HPDE6-E6E7 (cell line): ENCODE measurements at regions not wholly inside any gene's neighbourhood (a gene's known extent, or its start where the extent isn't known, plus 50 kb on each side); places are given as distances from the start of the nearest gene placed in this dataset.

Experiments used
- DNase-seq: peaks from one replicate; pipeline ENCODE4 v3.0.0; 2011; ENCODE audit warnings: missing footprints; ENCODE audit errors: extremely low spot score

DNA sequence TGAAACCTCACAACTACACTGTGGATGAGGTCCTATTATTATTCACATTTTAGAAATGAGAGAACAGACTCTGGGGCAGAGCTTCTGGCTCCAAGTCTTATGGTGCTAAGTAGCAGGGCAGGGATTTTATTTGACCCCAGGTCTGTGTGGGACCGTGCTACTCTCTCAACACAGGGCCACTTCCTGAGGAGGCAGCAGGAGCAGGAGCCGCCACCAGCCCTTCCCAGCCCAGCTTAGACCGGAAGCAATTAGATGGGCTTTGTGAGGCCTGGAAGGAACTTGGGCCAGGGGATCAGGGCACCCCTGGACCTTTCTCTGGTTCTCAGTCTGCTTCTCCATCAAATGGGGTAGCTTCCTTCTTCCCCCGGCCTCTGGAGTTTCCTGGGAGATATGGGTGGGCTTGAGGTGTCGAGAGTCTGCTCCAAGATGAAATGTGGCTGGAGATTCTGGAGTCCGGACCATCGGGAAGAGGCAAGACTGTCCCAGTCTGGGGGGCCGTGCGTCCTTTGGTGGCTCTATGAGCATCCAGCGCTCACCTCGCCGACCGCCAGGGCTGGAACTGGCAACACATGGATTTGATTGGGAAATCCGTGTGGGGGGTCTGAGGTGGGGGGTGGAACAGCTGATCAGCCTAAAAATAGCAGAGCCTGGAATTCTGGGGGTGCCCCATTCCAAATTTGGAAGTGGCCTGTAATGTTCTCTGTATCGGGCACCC lies 136.8 kb downstream of the FOXD2 start:
- no peak for DNase-seq

DNA sequence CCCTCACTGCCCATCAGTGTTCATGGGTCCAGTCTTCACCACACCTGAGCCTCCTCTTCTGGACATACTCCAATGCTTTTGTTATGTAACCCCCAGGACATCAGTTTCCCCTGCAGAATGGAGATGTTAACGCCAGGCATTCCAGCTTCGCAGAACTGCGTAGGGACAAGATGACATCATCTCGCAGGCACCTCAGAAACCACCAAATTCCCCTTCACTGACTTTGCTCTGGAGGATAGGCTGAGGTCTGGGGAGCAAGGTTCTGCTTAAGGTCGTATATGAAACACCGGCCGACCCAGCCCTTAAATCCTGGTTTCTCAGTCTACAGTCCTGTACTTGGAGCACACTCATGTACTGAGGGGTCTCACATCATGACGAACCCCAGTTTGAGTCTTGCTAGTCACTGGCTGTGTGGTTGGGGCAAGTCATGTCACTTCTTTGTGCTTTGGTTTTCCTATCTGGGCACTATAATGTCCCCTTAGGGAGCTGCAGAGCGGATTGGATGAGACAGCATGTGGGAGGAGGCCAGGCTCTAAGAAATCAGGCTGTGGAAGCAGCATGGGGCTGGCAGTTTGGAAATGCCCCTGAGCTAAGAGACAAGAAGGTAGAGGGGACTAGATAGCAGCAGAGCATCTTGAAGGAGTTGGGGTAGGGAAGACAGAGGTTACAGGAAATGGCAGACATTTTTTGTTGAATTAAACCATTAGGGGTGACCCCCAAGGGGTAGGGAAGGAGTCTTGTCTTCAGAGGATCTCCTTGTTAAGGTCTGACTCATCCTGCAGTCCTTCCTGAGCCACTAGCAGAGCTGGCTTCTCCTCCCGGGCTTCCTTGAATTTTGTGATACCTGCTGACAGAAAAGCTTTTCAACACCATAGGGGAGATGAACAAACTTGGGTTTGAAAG lies 138.3 kb downstream of the FOXD2 start:
- DNase-seq, result no peak

- no peak for DNase-seq
Observed at GRCh38 chr1:47576758-47577115, 138.9 kb downstream of the FOXD2 start.

DNA sequence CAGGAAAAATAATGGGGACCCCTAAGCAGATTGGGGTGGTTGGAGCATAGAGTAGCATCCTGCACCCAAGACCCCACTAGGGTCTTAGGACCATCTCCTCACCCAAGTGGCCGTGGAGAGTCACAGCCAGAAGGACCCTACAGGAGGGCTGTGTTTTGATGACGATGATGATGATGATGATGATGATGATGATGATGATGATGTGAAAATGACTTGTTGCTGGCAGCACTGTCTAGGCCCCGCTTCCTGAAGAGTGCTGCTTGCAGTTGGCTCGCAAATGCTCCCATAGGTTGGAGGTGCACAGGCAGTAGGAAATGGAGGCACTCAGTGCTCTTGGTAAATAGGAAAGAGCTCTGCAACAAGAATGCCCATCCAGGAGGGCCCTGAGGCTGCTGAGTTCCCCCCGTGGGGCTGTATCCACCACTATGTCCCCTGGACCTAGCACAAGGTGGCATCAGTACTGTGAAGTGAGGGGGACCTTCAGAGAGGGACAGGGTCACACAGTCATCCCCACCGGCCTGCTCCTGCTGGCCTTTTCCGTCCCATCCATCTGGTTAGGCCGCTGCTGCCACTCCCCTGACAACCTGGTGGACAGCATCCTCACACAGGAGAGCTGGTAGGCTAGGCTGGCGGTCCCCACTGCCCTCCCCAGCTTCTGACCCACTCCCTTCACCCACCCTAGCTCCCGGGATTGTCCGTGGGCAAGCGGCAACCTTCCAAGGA lies 139.6 kb downstream of the FOXD2 start:
- no peak for DNase-seq

- DNase-seq, result no peak
Observed at GRCh38 chr1:47578026-47578720, 140.3 kb downstream of the FOXD2 start.

GRCh38 chr1:47578721-47579419 lies 141.0 kb downstream of the FOXD2 start:
- DNase-seq, result no peak

- no peak for DNase-seq
Observed at GRCh38 chr1:47579809-47580208, 142.0 kb downstream of the FOXD2 start.

- DNase-seq, result no peak
Observed at GRCh38 chr1:47580451-47580995, 142.7 kb downstream of the FOXD2 start.

DNA sequence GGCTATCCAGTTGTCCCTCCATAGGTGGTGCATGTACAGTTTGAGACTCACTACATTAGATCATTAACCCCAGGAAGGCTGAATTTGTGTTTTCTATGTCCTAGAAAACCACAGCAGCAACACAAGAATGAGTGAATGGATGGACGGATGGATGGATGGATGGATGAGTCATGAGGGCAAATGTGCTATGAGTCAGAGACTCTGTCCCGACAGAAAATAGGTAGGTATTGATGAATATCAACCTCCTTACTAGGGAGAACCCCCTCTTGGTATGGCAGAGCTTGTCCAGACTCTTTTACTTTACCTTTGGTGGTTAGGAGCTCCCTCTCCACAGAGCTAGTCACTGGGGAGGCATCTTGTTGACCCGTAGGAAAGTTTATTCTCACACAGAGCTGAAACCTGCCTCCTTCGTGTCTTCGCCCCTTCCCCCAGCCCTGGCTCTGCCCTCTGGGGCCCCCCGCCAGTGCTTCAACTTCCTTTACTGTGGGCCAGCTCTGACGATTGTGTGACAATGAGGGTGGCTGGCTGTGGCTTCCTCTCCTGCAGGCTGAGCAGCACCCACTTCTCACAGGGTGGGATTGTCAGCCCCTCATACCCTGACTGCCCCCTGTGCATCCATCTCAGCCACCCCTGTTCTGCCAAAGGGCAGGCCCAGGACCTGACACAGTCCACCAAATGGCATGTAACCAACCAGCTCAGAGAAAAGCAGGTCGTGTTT lies 145.2 kb downstream of the FOXD2 start:
- DNase-seq, result no peak

GRCh38 chr1:47584249-47584648 lies 146.4 kb downstream of the FOXD2 start:
- DNase-seq, result no peak

- no peak for DNase-seq
Observed at GRCh38 chr1:47585141-47585902, 147.5 kb downstream of the FOXD2 start.

DNA sequence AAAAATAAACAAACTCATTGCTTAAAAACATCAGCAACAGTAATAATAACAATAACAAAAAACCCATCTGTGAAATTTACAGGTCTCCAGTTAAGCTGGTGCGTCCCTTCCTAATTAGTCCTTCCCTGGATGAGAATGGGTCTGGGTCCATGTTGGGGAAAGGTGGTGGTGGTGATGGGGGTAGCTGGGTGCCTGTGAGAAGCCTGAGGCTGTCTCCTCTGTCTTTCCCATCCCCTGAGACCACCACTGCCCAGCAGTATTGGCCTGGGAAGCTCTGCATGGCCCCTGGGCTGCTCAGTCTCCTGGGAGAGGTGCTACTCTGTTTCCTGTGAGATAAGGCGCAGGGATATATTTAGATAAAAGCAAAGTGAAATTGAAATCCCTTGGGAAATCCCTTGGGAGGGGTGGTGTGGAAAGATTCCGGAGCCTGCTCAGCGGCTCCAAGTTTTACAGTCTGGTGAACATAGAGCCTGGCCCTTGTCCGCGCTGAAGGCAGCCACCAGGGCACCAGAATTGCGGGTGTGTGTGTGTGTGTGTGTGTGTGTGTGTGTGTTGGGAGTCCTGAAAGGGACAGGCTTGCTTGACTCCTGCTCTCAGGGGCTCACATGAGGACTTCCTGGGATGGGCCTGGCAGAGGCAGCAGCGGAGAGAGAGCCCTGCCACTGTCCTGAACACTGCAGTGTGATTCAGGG lies 150.2 kb downstream of the FOXD2 start:
- no peak for DNase-seq

GRCh38 chr1:47590523-47591225 lies 152.8 kb downstream of the FOXD2 start:
- no peak for DNase-seq

DNA sequence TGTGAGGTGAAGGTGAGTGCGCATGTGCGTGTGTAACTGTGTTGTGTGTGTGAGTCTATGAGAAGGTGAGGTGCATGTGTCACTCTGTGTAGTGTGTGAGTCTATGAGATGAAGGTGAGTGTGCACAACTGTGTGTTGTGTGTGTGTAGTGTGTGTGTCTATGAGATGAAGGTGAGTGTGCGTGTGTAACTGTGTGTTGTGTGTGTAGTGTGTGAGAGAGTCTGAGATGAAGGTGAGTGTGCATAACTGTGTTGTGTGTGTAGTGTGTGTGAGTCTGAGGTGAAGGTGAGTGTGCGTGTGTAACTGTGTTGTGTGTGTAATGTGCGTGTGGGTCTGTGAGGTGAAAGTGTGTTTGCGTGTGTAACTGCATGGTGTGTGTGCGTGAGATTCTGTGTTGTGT lies 154.0 kb downstream of the FOXD2 start:
- no peak for DNase-seq

DNA sequence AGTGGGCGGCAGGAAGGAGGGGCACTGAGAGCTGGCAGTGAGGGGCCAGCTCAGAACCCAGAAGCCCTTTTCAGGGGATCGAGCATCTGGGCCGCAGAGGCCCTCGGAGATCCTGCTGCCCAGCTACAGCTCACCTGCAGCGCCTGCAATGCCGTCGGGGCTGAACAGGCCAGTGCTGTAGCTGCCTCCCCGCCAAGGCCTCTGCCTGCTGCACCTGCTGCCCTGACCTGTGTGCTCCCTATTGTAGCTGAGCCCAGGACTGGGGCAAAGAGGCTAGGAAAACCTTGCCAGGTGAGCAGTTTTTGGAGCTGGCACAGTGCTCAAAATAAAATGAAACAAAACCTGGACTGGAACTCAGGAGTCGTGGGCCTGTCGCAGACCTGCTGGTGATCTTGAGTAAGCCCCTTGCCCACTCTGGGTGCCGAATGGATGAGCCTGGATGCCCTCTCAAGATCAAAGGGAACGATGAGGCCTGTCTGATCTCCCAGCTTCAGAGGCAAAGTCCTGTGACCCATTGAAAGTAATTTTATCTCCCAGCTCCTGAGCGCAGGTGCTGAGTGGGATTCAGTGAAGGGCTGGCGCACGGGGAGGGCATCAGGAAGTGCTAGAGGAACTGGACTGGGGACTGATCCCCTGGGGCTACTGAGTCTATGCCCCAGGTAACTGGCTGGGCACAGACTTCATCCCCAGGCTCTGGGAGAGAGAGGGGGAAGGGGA lies 154.6 kb downstream of the FOXD2 start:
- DNase-seq, result no peak

DNA sequence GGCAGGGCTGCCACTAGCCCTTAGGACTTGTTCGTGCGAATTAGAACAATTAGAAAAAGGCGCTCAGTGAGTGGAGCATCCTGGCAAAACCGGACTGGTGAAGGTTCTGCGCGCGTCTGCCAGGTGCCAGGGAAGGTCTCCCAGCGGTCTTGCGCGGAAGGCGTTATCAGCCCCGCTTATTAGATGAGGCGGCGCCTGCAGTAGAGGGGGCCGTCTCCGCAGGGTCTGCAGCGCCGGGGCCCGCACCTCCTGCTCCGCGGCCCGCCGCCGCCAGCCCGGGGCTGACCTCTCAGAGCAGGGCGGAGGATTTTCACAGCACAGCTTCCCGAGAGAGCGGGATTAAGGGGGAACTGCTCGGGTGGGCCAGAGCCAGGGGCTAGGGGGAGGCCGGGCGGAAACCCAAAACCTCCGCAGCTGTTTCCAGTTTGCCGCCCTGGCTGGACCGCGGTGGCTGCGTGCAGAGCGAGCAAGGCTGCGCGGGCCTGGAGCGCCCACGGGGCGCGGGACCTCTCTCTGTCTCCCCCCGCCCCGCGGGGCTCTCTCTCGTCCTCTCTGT lies 155.2 kb downstream of the FOXD2 start:
- DNase-seq, result no peak

GRCh38 chr1:47593598-47594285 lies 155.9 kb downstream of the FOXD2 start:
- DNase-seq, result no peak
